ENCODE measurements at regions not wholly inside any gene's neighbourhood (a gene's known extent, or its start where the extent isn't known, plus 50 kb on each side); places are given as distances from the start of the nearest gene placed in this dataset.
A peak's percentile ranks its signal among the peaks of the same experiment; 100 is the strongest.

- no peak overlapping the region for H2BK120ac ChIP-seq (ENCODE audit: insufficient read depth, low read length, poor library complexity)
- no peaks in the 10 kb centered on the region for H3K27me3 ChIP-seq (ENCODE audit: insufficient read depth, low read length)
- H3K36me3 ChIP-seq (ENCODE audit: control insufficient read depth in 1 of 2, insufficient read depth in 2 of 2, low read length in 2 of 2) = no peaks in the 10 kb centered on the region
- no peak overlapping the region for H4K12ac ChIP-seq (ENCODE audit: low read depth, low read length)
- H3K27ac ChIP-seq (ENCODE audit: low read depth, low read length) = no peak overlapping the region
- H3K4me1 ChIP-seq (ENCODE audit: control insufficient read depth in 1 of 2, insufficient read depth in 2 of 2, low read length in 2 of 2) = no peaks in the 10 kb centered on the region
- no peaks in the 10 kb centered on the region for H3K79me2 ChIP-seq (ENCODE audit: control insufficient read depth, insufficient read depth, low read length, poor library complexity)
- H4K8ac ChIP-seq (ENCODE audit: low read depth, low read length) = no peak overlapping the region
- H3K4me2 ChIP-seq (ENCODE audit: low read length) = no peak overlapping the region
- H3K9ac ChIP-seq (ENCODE audit: low read length) = no peak overlapping the region
- no CpG with 5 or more reads among the region's 50 CpGs for WGBS (ENCODE audit: extremely low coverage, insufficient coverage, insufficient read length)
- H2AFZ ChIP-seq (ENCODE audit: insufficient read depth, low read length, poor library complexity) = no peak overlapping the region
- H3K79me1 ChIP-seq (ENCODE audit: low read length) = no peaks in the 10 kb centered on the region
- H2BK12ac ChIP-seq (ENCODE audit: low read length) = no peak overlapping the region
- no peak overlapping the region for H4K91ac ChIP-seq (ENCODE audit: low read depth, low read length)
- no peak overlapping the region for H2BK5ac ChIP-seq (ENCODE audit: low read depth, low read length, poor library complexity)
- no peak overlapping the region for H3K23ac ChIP-seq (ENCODE audit: low read length)
- H3K4me3 ChIP-seq (ENCODE audit: low read depth, low read length) = no peak overlapping the region
- H3K4ac ChIP-seq (ENCODE audit: low read depth, low read length) = no peak overlapping the region
- no peaks in the 10 kb centered on the region for H3K9me3 ChIP-seq (ENCODE audit: insufficient read depth, low read depth, low read length)
- DNase-seq = no peak
- H2AK5ac ChIP-seq (ENCODE audit: low read length) = no peak overlapping the region
- H3K18ac ChIP-seq (ENCODE audit: low read length) = no peak overlapping the region
- H3K14ac ChIP-seq (ENCODE audit: low read length) = no peak overlapping the region
Measured at GRCh38 chr13:58318495-58319167, 687.1 kb downstream of the PCDH17 start.

- Histone ChIP-seq H3K36me3 (ENCODE audit: control insufficient read depth in 1 of 2, insufficient read depth in 2 of 2, low read length in 2 of 2) (no peaks in the 10 kb centered on the region), H3K4me2 (ENCODE audit: low read length) (no peak overlapping the region), H3K23ac (ENCODE audit: low read length) (no peak overlapping the region), H3K27me3 (ENCODE audit: insufficient read depth, low read length) (no peaks in the 10 kb centered on the region), H3K9me3 (ENCODE audit: insufficient read depth, low read depth, low read length) (no peaks in the 10 kb centered on the region), H4K91ac (ENCODE audit: low read depth, low read length) (no peak overlapping the region), H3K4me3 (ENCODE audit: low read depth, low read length) (no peak overlapping the region), H4K8ac (ENCODE audit: low read depth, low read length) (no peak overlapping the region), H2BK5ac (ENCODE audit: low read depth, low read length, poor library complexity) (no peak overlapping the region), H3K14ac (ENCODE audit: low read length) (no peak overlapping the region), H2BK12ac (ENCODE audit: low read length) (no peak overlapping the region), H4K12ac (ENCODE audit: low read depth, low read length) (no peak overlapping the region), H2BK120ac (ENCODE audit: insufficient read depth, low read length, poor library complexity) (no peak overlapping the region), H3K4me1 (ENCODE audit: control insufficient read depth in 1 of 2, insufficient read depth in 2 of 2, low read length in 2 of 2) (no peaks in the 10 kb centered on the region), H3K79me1 (ENCODE audit: low read length) (no peaks in the 10 kb centered on the region), H3K27ac (ENCODE audit: low read depth, low read length) (no peak overlapping the region), H3K18ac (ENCODE audit: low read length) (no peak overlapping the region), H2AK5ac (ENCODE audit: low read length) (no peak overlapping the region), H3K4ac (ENCODE audit: low read depth, low read length) (no peak overlapping the region), H3K9ac (ENCODE audit: low read length) (no peak overlapping the region), H3K79me2 (ENCODE audit: control insufficient read depth, insufficient read depth, low read length, poor library complexity) (no peaks in the 10 kb centered on the region), H2AFZ (ENCODE audit: insufficient read depth, low read length, poor library complexity) (no peak overlapping the region)
- DNase-seq = peak in 1 of 2 donors; percentile 72
Measured at GRCh38 chr13:58324161-58324560, 692.6 kb downstream of the PCDH17 start.

- Histone ChIP-seq H2BK120ac (ENCODE audit: insufficient read depth, low read length, poor library complexity) (no peak overlapping the region), H2BK12ac (ENCODE audit: low read length) (no peak overlapping the region)
- no CpG with 5 or more reads among the region's 5 CpGs for WGBS (ENCODE audit: extremely low coverage, insufficient coverage, insufficient read length)
Measured at GRCh38 chr13:58329746-58330145, 698.2 kb downstream of the PCDH17 start.

GRCh38 chr13:58340895-58341294, 709.4 kb downstream of the PCDH17 start:
- Histone ChIP-seq H2AK5ac (ENCODE audit: low read length) (no peak overlapping the region), H2AFZ (ENCODE audit: insufficient read depth, low read length, poor library complexity) (no peak overlapping the region), H2BK120ac (ENCODE audit: insufficient read depth, low read length, poor library complexity) (no peak overlapping the region), H4K12ac (ENCODE audit: low read depth, low read length) (no peak overlapping the region), H3K4me3 (ENCODE audit: low read depth, low read length) (no peak overlapping the region), H3K23ac (ENCODE audit: low read length) (no peak overlapping the region), H3K18ac (ENCODE audit: low read length) (no peak overlapping the region), H4K8ac (ENCODE audit: low read depth, low read length) (no peak overlapping the region), H3K27ac (ENCODE audit: low read depth, low read length) (no peak overlapping the region), H2BK5ac (ENCODE audit: low read depth, low read length, poor library complexity) (no peak overlapping the region), H3K79me2 (ENCODE audit: control insufficient read depth, insufficient read depth, low read length, poor library complexity) (no peaks in the 10 kb centered on the region), H3K36me3 (ENCODE audit: control insufficient read depth in 1 of 2, insufficient read depth in 2 of 2, low read length in 2 of 2) (no peaks in the 10 kb centered on the region), H4K91ac (ENCODE audit: low read depth, low read length) (no peak overlapping the region), H3K4me2 (ENCODE audit: low read length) (no peak overlapping the region), H3K4me1 (ENCODE audit: control insufficient read depth in 1 of 2, insufficient read depth in 2 of 2, low read length in 2 of 2) (no peaks in the 10 kb centered on the region), H3K4ac (ENCODE audit: low read depth, low read length) (no peak overlapping the region), H3K79me1 (ENCODE audit: low read length) (no peaks in the 10 kb centered on the region), H3K14ac (ENCODE audit: low read length) (no peak overlapping the region), H3K9ac (ENCODE audit: low read length) (no peak overlapping the region), H3K27me3 (ENCODE audit: insufficient read depth, low read length) (no peaks in the 10 kb centered on the region), H3K9me3 (ENCODE audit: insufficient read depth, low read depth, low read length) (no peaks in the 10 kb centered on the region), H2BK12ac (ENCODE audit: low read length) (no peak overlapping the region)
- DNase-seq = no peak

More at GRCh38 chr13:58329746-58330145, 698.2 kb downstream of the PCDH17 start:
- Histone ChIP-seq H3K4me1 (ENCODE audit: control insufficient read depth in 1 of 2, insufficient read depth in 2 of 2, low read length in 2 of 2) (no peaks in the 10 kb centered on the region), H3K14ac (ENCODE audit: low read length) (no peak overlapping the region), H3K79me1 (ENCODE audit: low read length) (no peaks in the 10 kb centered on the region), H3K27me3 (ENCODE audit: insufficient read depth, low read length) (no peaks in the 10 kb centered on the region), H3K4me3 (ENCODE audit: low read depth, low read length) (no peak overlapping the region), H2BK5ac (ENCODE audit: low read depth, low read length, poor library complexity) (no peak overlapping the region), H3K9me3 (ENCODE audit: insufficient read depth, low read depth, low read length) (no peaks in the 10 kb centered on the region), H4K91ac (ENCODE audit: low read depth, low read length) (no peak overlapping the region), H3K4me2 (ENCODE audit: low read length) (no peak overlapping the region), H2AK5ac (ENCODE audit: low read length) (no peak overlapping the region), H3K18ac (ENCODE audit: low read length) (no peak overlapping the region), H3K36me3 (ENCODE audit: control insufficient read depth in 1 of 2, insufficient read depth in 2 of 2, low read length in 2 of 2) (no peaks in the 10 kb centered on the region), H3K4ac (ENCODE audit: low read depth, low read length) (no peak overlapping the region), H2AFZ (ENCODE audit: insufficient read depth, low read length, poor library complexity) (no peak overlapping the region), H3K23ac (ENCODE audit: low read length) (no peak overlapping the region), H3K27ac (ENCODE audit: low read depth, low read length) (no peak overlapping the region), H3K79me2 (ENCODE audit: control insufficient read depth, insufficient read depth, low read length, poor library complexity) (no peaks in the 10 kb centered on the region), H3K9ac (ENCODE audit: low read length) (no peak overlapping the region), H4K8ac (ENCODE audit: low read depth, low read length) (no peak overlapping the region), H4K12ac (ENCODE audit: low read depth, low read length) (no peak overlapping the region)
- DNase-seq = no peak

Measured in trophoblast cell (in vitro differentiated cells and primary cell).